ENCODE measurements at regions not wholly inside any gene's neighbourhood (a gene's known extent, or its start where the extent isn't known, plus 50 kb on each side); places are given as distances from the start of the nearest gene placed in this dataset.
A peak's percentile ranks its signal among the peaks of the same experiment; 100 is the strongest.

DNA sequence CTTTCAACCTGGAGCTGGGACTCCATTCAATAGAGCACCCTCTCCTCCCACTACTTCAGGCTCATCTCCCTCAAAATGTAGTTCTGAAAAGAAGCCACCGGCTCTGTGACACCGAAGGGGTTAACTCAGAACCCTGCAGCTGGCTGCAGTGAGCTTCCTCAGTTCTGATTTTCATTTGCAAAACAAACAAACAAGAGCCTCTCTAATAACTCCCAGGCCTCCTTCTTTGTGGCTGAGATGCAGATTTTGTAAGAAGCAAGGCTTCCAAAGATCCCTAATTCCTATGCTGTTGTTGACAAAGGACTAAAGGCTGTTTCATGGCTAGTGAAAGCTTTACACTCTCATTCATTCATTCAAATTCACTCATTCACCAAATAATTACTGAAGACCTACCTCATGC lies 333.4 kb upstream of the TBX3 start:
- Histone ChIP-seq H3K9me2 (no peaks in the 10 kb centered on the region), H3K79me2 (ENCODE audit: insufficient read depth) (no peaks in the 10 kb centered on the region), H3K27ac (ENCODE audit: low read depth in 2 of 2, low read length in 1 of 2) (no peak overlapping the region), H4K20me1 (ENCODE audit: insufficient read depth) (no peaks in the 10 kb centered on the region), H3K4me3 (ENCODE audit: low read depth in 2 of 2, low read length in 1 of 2) (no peak overlapping the region), H3K4me1 (ENCODE audit: control insufficient read depth in 1 of 2, insufficient read depth in 2 of 2, low read depth in 1 of 2, low read length in 1 of 2) (peaks cover 0 to 19% of the 10 kb centered on the region in 2 experiments; a peak in 2 of 4 replicates), H3K9me3 (no peaks in the 10 kb centered on the region), H3K9ac (no peak overlapping the region), H3K4me2 (no peak overlapping the region), H3K36me3 (replicated peaks in 1 of 2; ENCODE audit: control insufficient read depth in 1 of 2, insufficient read depth in 2 of 2, low read length in 1 of 2) (no peaks in the 10 kb centered on the region), H3F3A (replicated peaks; ENCODE audit: insufficient read depth) (no peaks in the 10 kb centered on the region), H2AFZ (ENCODE audit: low read depth) (no peak overlapping the region), H3K27me3 (ENCODE audit: insufficient read depth) (no peaks in the 10 kb centered on the region; the same call in 1 of the 2 replicates)
- ChIA-PET POLR2A (no interaction called here), CTCF (interaction anchor here (1.1 to 1.3 kb wide), 2 partner anchors 43 to 128 kb away, joined by 3 read pairs; no protein-coding TSS in a partner anchor)
- TF ChIP-seq, protein P1, sequence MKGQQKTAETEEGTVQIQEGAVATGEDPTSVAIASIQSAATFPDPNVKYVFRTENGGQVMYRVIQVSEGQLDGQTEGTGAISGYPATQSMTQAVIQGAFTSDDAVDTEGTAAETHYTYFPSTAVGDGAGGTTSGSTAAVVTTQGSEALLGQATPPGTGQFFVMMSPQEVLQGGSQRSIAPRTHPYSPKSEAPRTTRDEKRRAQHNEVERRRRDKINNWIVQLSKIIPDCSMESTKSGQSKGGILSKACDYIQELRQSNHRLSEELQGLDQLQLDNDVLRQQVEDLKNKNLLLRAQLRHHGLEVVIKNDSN (IDR thresholded peaks at IDR 0.05; ENCODE audit: borderline replicate concordance, low read depth): no peak
- no peak for TF ChIP-seq RCOR1 (IDR thresholded peaks at IDR 0.05; ENCODE audit: low read length)
- TF ChIP-seq JUND (IDR thresholded peaks at IDR 0.05): no peak
- no peak for TF ChIP-seq EZH2phosphoT487 (IDR thresholded peaks at IDR 0.05; ENCODE audit: borderline replicate concordance, low read depth)
- WGBS (ENCODE audit: low lambda C conversion rate): 54% methylated on average over 2 of the region's 2 CpGs
- no peak for DNase-seq

DNA sequence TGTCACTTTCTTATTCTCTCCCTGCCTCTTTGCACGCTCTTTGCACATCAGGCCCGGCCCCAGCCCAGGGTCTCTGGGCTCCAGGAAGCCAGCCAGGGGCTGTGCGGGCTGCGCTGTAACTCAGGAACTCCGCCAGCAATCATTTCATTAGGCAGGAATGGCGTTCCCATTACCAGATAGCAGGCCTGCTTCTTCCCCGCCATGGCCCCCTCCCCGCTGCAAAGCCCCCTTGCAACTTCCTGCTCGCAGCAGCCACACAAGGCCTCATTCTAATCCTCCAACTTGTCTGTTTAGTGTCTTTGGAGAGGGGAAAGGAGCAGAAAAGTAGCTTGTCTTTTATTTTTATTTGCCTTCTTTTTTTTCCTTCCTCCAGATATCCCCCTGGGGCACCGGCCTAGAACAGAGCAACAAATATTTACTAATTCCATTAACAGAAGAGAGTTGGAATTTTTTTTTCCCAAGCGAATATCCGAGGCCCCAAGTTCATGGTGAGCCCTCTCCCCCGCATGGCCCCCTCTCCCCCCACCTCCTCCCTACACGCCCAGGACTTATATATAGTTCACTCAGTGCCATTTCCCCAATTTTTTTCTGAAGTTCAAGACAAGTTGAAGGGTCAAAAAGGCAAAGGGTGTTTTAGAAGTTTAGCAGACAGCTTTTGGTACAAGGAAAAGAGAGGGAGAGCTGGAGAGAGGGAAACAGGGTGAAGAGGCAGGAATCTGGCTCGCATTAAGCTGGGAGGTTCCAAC lies 329.4 kb upstream of the TBX3 start:
- no peaks in the 10 kb centered on the region for H3K36me3 ChIP-seq (replicated peaks in 1 of 2; ENCODE audit: control insufficient read depth in 1 of 2, insufficient read depth in 2 of 2, low read length in 1 of 2)
- peaks cover 0 to 19% of the 10 kb centered on the region in 2 experiments; a peak in 2 of 4 replicates for H3K4me1 ChIP-seq (ENCODE audit: control insufficient read depth in 1 of 2, insufficient read depth in 2 of 2, low read depth in 1 of 2, low read length in 1 of 2)
- TF ChIP-seq, protein P2, sequence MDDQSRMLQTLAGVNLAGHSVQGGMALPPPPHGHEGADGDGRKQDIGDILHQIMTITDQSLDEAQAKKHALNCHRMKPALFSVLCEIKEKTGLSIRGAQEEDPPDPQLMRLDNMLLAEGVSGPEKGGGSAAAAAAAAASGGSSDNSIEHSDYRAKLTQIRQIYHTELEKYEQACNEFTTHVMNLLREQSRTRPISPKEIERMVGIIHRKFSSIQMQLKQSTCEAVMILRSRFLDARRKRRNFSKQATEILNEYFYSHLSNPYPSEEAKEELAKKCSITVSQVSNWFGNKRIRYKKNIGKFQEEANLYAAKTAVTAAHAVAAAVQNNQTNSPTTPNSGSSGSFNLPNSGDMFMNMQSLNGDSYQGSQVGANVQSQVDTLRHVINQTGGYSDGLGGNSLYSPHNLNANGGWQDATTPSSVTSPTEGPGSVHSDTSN (IDR thresholded peaks at IDR 0.05): no peak
- TF ChIP-seq FOXJ3 (CRISPR knock-in tag; IDR thresholded peaks at IDR 0.05) (peak; percentile 83), CHD2 (IDR thresholded peaks at IDR 0.05; ENCODE audit: low read length, partially characterized antibody) (peak; percentile 69), MXI1 (IDR thresholded peaks at IDR 0.05; ENCODE audit: low read depth, low read length) (peak; percentile 62; the same call in 1 of the 2 replicates), GATA2 (CRISPR knock-in tag; IDR thresholded peaks at IDR 0.05) (peak; percentile 80), POLR2AphosphoS5 (IDR thresholded peaks at IDR 0.05; ENCODE audit: low read depth, low read length) (no peak), FOXM1 (IDR thresholded peaks at IDR 0.05; ENCODE audit: low read depth) (no peak), RFX5 (IDR thresholded peaks at IDR 0.05; ENCODE audit: low read length) (no peak), RCOR1 (IDR thresholded peaks at IDR 0.05; ENCODE audit: low read length) (peak; percentile 82), RAD21 (IDR thresholded peaks at IDR 0.05; ENCODE audit: low read length) (peak; percentile 36; the same call in 1 of the 2 replicates), TCF12 (IDR thresholded peaks at IDR 0.05) (peak; percentile 32; the same call in 1 of the 2 replicates), ELF1 (IDR thresholded peaks at IDR 0.05) (no peak), EP300 (IDR thresholded peaks at IDR 0.05; ENCODE audit: borderline replicate concordance in 1 of 2, low read depth in 1 of 2, low read length in 1 of 2) (peak in 1 of 2 experiments; percentile 79; a peak in 2 of 4 replicates), JUND (IDR thresholded peaks at IDR 0.05) (no peak)
- TF ChIP-seq, protein P3, sequence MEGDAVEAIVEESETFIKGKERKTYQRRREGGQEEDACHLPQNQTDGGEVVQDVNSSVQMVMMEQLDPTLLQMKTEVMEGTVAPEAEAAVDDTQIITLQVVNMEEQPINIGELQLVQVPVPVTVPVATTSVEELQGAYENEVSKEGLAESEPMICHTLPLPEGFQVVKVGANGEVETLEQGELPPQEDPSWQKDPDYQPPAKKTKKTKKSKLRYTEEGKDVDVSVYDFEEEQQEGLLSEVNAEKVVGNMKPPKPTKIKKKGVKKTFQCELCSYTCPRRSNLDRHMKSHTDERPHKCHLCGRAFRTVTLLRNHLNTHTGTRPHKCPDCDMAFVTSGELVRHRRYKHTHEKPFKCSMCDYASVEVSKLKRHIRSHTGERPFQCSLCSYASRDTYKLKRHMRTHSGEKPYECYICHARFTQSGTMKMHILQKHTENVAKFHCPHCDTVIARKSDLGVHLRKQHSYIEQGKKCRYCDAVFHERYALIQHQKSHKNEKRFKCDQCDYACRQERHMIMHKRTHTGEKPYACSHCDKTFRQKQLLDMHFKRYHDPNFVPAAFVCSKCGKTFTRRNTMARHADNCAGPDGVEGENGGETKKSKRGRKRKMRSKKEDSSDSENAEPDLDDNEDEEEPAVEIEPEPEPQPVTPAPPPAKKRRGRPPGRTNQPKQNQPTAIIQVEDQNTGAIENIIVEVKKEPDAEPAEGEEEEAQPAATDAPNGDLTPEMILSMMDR (IDR thresholded peaks at IDR 0.05): no peak
- TF ChIP-seq, protein P1 (IDR thresholded peaks at IDR 0.05; ENCODE audit: borderline replicate concordance, low read depth): no peak
- H3F3A ChIP-seq (replicated peaks; ENCODE audit: insufficient read depth): no peaks in the 10 kb centered on the region
- no peak overlapping the region for H2AFZ ChIP-seq (ENCODE audit: low read depth)
- no peaks in the 10 kb centered on the region; the same call in 1 of the 2 replicates for H3K27me3 ChIP-seq (ENCODE audit: insufficient read depth)
- POLR2A ChIA-PET: no interaction called here
- H3K4me3 ChIP-seq (ENCODE audit: low read depth in 2 of 2, low read length in 1 of 2): no peak overlapping the region
- no peaks in the 10 kb centered on the region for H4K20me1 ChIP-seq (ENCODE audit: insufficient read depth)
- H3K27ac ChIP-seq (ENCODE audit: low read depth in 2 of 2, low read length in 1 of 2): peak overlapping the region in 1 of 2 experiments; percentile 84; a peak in 2 of 4 replicates
- no peak overlapping the region for H3K9ac ChIP-seq
- 32% methylated on average over 15 of the region's 15 CpGs for WGBS (ENCODE audit: low lambda C conversion rate)
- H3K79me2 ChIP-seq (ENCODE audit: insufficient read depth): no peaks in the 10 kb centered on the region
- DNase-seq: peak; percentile 81
- no peaks in the 10 kb centered on the region for H3K9me2 ChIP-seq
- CTCF ChIA-PET: interaction anchor here (1.0 kb wide), 1 partner anchor 345 kb away, joined by 4 read pairs; no protein-coding TSS in a partner anchor
- no peaks in the 10 kb centered on the region for H3K9me3 ChIP-seq
- H3K4me2 ChIP-seq: no peak overlapping the region

All from SK-N-SH (cell line).